Fibroblast of gingiva (primary cell): ENCODE measurements at regions not wholly inside any gene's neighbourhood (a gene's known extent, or its start where the extent isn't known, plus 50 kb on each side); places are given as distances from the start of the nearest gene placed in this dataset.
"Not testable (repeated sequence)": the region's sequence is repeated elsewhere in the genome, so short reads cannot be mapped to it uniquely, and the experiment has no call there.

ENCODE experiments used
- DNase-seq: peaks from one replicate; pipeline ENCODE4 v3.0.0-alpha.2; 2011; ENCODE audit warnings: low read depth

- DNase-seq: peak; percentile 10
These were observed 1168.7 kb upstream of the CELF2 start for GRCh38 chr10:9848981-9849380.

- no peak for DNase-seq
These were observed 1167.3 kb upstream of the CELF2 start for GRCh38 chr10:9850415-9850814.

GRCh38 chr10:9851808-9852207 is 1165.9 kb upstream of the CELF2 start:
- DNase-seq: no peak

- DNase-seq: no peak
These were observed 1164.0 kb upstream of the CELF2 start for GRCh38 chr10:9853405-9854355.

GRCh38 chr10:9855451-9855850 is 1162.2 kb upstream of the CELF2 start:
- not testable (repeated sequence) for DNase-seq

GRCh38 chr10:9858816-9859215 is 1158.9 kb upstream of the CELF2 start:
- no peak for DNase-seq

- DNase-seq: no peak
These were observed 1157.6 kb upstream of the CELF2 start for GRCh38 chr10:9860045-9860444.

GRCh38 chr10:9863559-9864121 is 1154.0 kb upstream of the CELF2 start:
- DNase-seq: no peak

GRCh38 chr10:9868499-9868898 is 1149.2 kb upstream of the CELF2 start:
- no peak for DNase-seq

- DNase-seq: no peak
These were observed 1148.5 kb upstream of the CELF2 start for GRCh38 chr10:9869205-9869604.

- no peak for DNase-seq
These were observed 1148.0 kb upstream of the CELF2 start for GRCh38 chr10:9869606-9870176.

GRCh38 chr10:9875353-9875752 is 1142.3 kb upstream of the CELF2 start:
- DNase-seq: no peak

GRCh38 chr10:9877978-9878377 is 1139.7 kb upstream of the CELF2 start:
- no peak for DNase-seq

GRCh38 chr10:9878383-9878782 is 1139.3 kb upstream of the CELF2 start:
- no peak for DNase-seq

GRCh38 chr10:9885761-9886160 is 1131.9 kb upstream of the CELF2 start:
- no peak for DNase-seq

- DNase-seq: no peak
These were observed 1130.9 kb upstream of the CELF2 start for GRCh38 chr10:9886772-9887171.

GRCh38 chr10:9895453-9895852 is 1122.2 kb upstream of the CELF2 start:
- no peak for DNase-seq

GRCh38 chr10:9895981-9896380 is 1121.7 kb upstream of the CELF2 start:
- DNase-seq: no peak

GRCh38 chr10:9898633-9899395 is 1118.9 kb upstream of the CELF2 start:
- DNase-seq: no peak

GRCh38 chr10:9900751-9901150 is 1116.9 kb upstream of the CELF2 start:
- no peak for DNase-seq

- no peak for DNase-seq
These were observed 1115.7 kb upstream of the CELF2 start for GRCh38 chr10:9901971-9902370.

GRCh38 chr10:9910446-9910845 is 1107.2 kb upstream of the CELF2 start:
- no peak for DNase-seq
